ENCODE measurements at regions not wholly inside any gene's neighbourhood (a gene's known extent, or its start where the extent isn't known, plus 50 kb on each side); places are given as distances from the start of the nearest gene placed in this dataset.

- TF ChIP-seq, protein P1, sequence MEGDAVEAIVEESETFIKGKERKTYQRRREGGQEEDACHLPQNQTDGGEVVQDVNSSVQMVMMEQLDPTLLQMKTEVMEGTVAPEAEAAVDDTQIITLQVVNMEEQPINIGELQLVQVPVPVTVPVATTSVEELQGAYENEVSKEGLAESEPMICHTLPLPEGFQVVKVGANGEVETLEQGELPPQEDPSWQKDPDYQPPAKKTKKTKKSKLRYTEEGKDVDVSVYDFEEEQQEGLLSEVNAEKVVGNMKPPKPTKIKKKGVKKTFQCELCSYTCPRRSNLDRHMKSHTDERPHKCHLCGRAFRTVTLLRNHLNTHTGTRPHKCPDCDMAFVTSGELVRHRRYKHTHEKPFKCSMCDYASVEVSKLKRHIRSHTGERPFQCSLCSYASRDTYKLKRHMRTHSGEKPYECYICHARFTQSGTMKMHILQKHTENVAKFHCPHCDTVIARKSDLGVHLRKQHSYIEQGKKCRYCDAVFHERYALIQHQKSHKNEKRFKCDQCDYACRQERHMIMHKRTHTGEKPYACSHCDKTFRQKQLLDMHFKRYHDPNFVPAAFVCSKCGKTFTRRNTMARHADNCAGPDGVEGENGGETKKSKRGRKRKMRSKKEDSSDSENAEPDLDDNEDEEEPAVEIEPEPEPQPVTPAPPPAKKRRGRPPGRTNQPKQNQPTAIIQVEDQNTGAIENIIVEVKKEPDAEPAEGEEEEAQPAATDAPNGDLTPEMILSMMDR (IDR thresholded peaks at IDR 0.05), result no peak
- no peak for TF ChIP-seq POLR2A (IDR thresholded peaks at IDR 0.05)
Measured at GRCh38 chr12:131598717-131599116, 112.2 kb upstream of the SFSWAP start.
